ENCODE measurements at regions not wholly inside any gene's neighbourhood (a gene's known extent, or its start where the extent isn't known, plus 50 kb on each side); places are given as distances from the start of the nearest gene placed in this dataset.

DNA sequence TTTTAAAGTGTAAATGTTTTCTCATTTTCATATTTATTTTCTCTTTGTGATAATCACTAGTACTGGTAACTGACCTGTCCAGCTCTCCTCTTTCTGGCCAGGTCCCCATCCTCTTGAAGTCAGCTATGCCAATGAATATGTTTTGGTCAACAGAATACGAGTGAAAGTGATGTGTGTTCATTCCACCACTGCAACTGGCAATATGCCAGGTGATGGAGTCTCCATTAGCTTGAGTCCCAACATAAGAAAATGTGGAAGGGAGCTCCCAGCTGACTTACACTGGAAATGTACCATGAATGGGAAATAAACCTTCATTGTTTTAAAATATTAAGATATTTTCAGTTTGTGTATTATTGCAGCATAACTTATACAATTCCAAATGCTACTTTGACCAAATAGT is 75.8 kb downstream of the CCDC34 start:
- TF ChIP-seq, protein P1, sequence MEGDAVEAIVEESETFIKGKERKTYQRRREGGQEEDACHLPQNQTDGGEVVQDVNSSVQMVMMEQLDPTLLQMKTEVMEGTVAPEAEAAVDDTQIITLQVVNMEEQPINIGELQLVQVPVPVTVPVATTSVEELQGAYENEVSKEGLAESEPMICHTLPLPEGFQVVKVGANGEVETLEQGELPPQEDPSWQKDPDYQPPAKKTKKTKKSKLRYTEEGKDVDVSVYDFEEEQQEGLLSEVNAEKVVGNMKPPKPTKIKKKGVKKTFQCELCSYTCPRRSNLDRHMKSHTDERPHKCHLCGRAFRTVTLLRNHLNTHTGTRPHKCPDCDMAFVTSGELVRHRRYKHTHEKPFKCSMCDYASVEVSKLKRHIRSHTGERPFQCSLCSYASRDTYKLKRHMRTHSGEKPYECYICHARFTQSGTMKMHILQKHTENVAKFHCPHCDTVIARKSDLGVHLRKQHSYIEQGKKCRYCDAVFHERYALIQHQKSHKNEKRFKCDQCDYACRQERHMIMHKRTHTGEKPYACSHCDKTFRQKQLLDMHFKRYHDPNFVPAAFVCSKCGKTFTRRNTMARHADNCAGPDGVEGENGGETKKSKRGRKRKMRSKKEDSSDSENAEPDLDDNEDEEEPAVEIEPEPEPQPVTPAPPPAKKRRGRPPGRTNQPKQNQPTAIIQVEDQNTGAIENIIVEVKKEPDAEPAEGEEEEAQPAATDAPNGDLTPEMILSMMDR (IDR thresholded peaks at IDR 0.05; ENCODE audit: borderline replicate concordance, insufficient read depth, low read depth, low read length), result no peak

DNA sequence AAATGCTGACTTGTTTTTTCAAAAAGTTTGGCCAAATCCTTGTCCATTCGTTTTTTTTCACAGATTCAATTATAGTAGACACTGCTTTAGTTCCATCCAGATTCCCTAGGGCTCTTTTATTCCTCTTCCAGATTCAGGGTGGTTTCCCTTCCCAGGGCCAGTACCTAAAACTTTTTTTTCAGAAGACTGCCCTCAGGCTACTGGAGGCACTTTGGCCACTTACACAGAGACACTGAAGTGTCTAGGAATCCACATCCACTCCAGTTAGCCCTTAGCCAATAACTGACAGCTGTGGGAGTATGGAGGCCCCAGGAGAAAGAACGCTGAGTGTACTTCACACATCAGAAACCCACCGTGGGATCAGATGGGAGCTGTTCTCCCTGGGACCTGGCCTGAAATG is 77.3 kb downstream of the CCDC34 start:
- H3K4me3 ChIP-seq (ENCODE audit: low read depth, low read length), result no peak overlapping the region
- TF ChIP-seq, protein P1 (IDR thresholded peaks at IDR 0.05; ENCODE audit: borderline replicate concordance, insufficient read depth, low read depth, low read length), result no peak

More for the DNA sequence above, 75.8 kb downstream of the CCDC34 start:
- no peak overlapping the region for H3K4me3 ChIP-seq (ENCODE audit: low read depth, low read length)

DNA sequence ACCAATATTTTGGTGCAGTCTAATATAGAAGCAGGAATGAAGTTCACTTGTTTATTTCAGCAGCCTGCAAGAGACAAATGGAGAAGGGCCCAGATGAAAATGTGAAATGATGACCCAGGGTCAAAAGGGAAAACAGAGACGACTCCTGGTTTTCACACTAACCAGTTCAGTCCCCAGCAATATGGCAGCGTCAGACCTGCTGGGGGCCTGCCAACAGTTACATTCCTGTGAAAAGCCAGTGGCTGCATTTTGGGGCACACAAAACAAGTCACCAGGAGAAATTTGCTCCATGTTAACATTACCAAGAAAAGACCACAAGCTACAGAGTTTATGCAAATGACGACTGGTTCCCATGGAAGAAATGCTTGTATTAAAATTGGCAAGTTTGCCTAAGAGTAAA is 80.2 kb downstream of the CCDC34 start:
- TF ChIP-seq, protein P1 (IDR thresholded peaks at IDR 0.05; ENCODE audit: borderline replicate concordance, insufficient read depth, low read depth, low read length), result no peak
- no peak overlapping the region for H3K4me3 ChIP-seq (ENCODE audit: low read depth, low read length)

DNA sequence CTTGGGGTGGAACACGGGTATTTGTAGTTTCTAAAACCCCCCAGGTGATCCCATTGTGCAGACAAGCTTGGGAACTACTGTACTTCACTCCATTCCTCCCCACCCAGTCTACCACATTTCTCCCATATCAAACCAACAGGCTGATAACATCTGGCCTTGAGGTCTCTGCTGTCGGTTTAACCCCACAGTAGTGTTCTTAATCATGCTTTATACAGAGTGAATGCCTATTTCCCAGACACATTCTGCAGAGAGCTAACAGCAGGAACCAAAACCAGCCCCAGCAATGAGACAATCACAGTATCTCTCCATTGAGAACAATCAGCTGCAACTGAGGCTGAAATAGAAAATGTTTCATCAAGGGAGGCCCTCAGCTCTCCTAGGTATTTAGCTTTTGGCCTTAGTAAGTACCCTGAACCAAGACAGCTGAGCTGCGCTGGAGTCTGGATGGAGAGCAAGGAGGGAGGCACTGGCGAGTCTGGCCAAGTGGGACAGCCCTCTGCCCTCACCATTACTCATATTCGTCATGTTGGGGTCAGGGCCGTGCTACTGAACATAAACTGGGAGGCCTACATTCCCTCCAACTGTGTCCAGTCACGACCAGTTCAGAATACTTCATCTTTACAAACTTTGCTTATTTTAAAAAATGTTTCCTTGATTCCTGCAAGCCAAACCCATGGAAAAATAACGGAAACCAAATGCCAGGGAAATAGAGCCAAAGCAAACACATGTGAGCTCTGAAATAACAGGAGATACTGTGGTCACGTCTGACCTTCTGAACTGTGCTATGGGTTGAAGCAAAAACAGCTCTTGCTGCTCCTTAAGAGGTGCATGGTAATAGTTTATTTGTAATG is 81.0 kb downstream of the CCDC34 start:
- TF ChIP-seq, protein P1 (IDR thresholded peaks at IDR 0.05; ENCODE audit: borderline replicate concordance, insufficient read depth, low read depth, low read length), result no peak
- H3K4me3 ChIP-seq (ENCODE audit: low read depth, low read length), result no peak overlapping the region

DNA sequence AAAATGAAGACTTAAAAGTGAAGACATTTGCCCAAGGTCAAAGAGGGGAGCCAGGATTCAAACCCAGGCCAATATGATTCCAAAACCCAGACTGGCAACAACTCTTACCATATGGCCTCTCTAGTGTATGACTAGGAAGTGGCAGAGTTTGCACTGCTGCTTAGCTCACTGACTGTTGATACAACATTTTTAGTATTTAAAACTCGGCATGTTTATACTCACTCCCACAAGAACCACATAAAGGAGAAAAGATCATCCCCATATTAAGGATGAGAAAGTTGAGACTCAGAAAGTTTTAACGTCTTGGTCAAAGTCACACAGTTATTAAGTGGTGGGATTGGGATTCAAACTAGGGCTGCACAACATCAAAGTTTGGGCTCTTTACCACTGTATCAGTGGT is 81.7 kb downstream of the CCDC34 start:
- H3K4me3 ChIP-seq (ENCODE audit: low read depth, low read length), result no peak overlapping the region
- TF ChIP-seq, protein P1 (IDR thresholded peaks at IDR 0.05; ENCODE audit: borderline replicate concordance, insufficient read depth, low read depth, low read length), result no peak

DNA sequence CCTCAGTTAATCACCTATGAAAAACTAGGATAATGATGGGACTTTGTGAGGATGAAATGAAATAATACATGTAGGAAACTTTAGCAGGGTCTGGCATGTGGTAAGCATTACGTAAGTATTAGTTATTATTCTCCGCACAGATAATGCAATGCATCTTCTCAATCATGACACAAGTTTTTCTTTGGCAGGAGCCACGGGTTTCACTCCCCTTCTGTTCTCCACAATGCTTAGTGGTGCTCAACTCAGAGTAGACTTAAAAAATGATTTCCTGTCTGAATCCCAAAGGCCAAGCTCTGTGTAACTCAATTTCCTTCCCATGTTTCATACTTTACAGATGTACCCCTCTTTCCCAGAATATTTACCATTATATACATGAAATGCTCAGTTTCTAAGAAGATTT is 82.9 kb downstream of the CCDC34 start:
- H3K4me3 ChIP-seq (ENCODE audit: low read depth, low read length), result no peak overlapping the region
- TF ChIP-seq, protein P1 (IDR thresholded peaks at IDR 0.05; ENCODE audit: borderline replicate concordance, insufficient read depth, low read depth, low read length), result no peak

DNA sequence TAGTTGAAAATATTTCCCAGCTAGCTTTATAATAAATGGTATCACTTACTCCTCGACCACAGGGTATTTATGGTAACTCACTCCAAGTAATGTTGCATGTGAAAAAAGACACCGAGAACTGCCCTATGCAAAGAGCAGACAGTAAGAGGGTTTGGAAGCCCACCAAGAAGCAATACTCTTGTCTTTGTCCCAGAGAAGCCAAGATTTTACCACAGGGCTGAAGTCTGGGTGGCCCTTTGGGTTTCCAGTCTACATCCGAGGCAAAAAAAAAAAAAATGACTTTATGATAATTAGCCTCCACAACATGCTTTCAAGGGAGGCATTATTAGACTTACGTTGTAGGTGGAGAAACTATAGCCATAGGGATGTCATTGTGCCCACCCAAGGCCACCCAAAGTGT is 83.6 kb downstream of the CCDC34 start:
- TF ChIP-seq, protein P1 (IDR thresholded peaks at IDR 0.05; ENCODE audit: borderline replicate concordance, insufficient read depth, low read depth, low read length), result no peak
- H3K4me3 ChIP-seq (ENCODE audit: low read depth, low read length), result no peak overlapping the region

Measured in GM12875 (cell line).